H1 (cell line): ENCODE measurements at regions not wholly inside any gene's neighbourhood (a gene's known extent, or its start where the extent isn't known, plus 50 kb on each side); places are given as distances from the start of the nearest gene placed in this dataset.

Experiments used
- CTCF ChIA-PET: fragments of 300-600 bp; sonication (Branson Sonifier 250); formaldehyde crosslinking; loops from one replicate; lab custom pipeline; 2021; ENCODE audit not compliant: partially characterized antibody; lab: Charles Lee
- POLR2A ChIA-PET: fragments of 300-600 bp; sonication (Branson Sonifier 250); formaldehyde crosslinking; loops from one replicate; lab custom pipeline; 2021; ENCODE audit warnings: inconsistent platforms; ENCODE audit not compliant: partially characterized antibody; lab: Charles Lee
- DNase-seq, 2 experiments: peaks; one replicate each; pipeline versions ENCODE4 v3.0.0 to v3.0.0-alpha.2; 2010 to 2022; ENCODE audit warnings: low spot score in 2 of 2, low read depth in 1 of 2, mixed read lengths in 1 of 2
- FAIRE-seq: peaks from 2 replicates; lab custom pipeline; 2011; peaks lifted over from hg19 to GRCh38; lab: Jason Lieb, UNC
- H2AFZ ChIP-seq: 2 replicates; pipeline ENCODE4 v1.8.1; 2012; ENCODE audit warnings: low read length, inconsistent platforms
- H2AK5ac ChIP-seq: 2 replicates; pipeline ENCODE4 v1.6.1; 2013; ENCODE audit warnings: low read depth, low read length
- H2BK120ac ChIP-seq: replicated peaks from 2 replicates; pipeline ENCODE3; 2013; ENCODE audit warnings: low read depth, low read length, inconsistent platforms
- H2BK12ac ChIP-seq: 2 replicates; pipeline ENCODE4 v1.6.1; 2013; ENCODE audit warnings: low read depth, low read length
- H2BK15ac ChIP-seq: 2 replicates; pipeline ENCODE4 v1.6.1; 2013; ENCODE audit warnings: low read length
- H2BK20ac ChIP-seq: 2 replicates; pipeline ENCODE4 v1.6.1; 2013; ENCODE audit warnings: low read length
- H2BK5ac ChIP-seq: 2 replicates; pipeline ENCODE4 v1.6.1; 2013; ENCODE audit warnings: low read depth, low read length
- H3K14ac ChIP-seq: 2 replicates; pipeline ENCODE4 v1.6.1; 2013; ENCODE audit warnings: inconsistent platforms; ENCODE audit not compliant: insufficient read length
- H3K18ac ChIP-seq: 2 replicates; pipeline ENCODE4 v1.6.1; 2013; ENCODE audit warnings: low read length; ENCODE audit errors: extremely low read depth
- H3K23ac ChIP-seq: 2 replicates; pipeline ENCODE4 v1.6.1; 2013; ENCODE audit warnings: inconsistent platforms; ENCODE audit not compliant: insufficient read length
- H3K23me2 ChIP-seq: 2 replicates; pipeline ENCODE4 v1.6.1; 2013; ENCODE audit warnings: low read depth, low read length
- H3K27ac ChIP-seq: 2 replicates; pipeline ENCODE4 v1.6.1; 2011; ENCODE audit warnings: low read depth, low read length, inconsistent platforms
- H3K27me3 ChIP-seq, 4 experiments: replicated peaks in 1 of 4; 1 replicate in 1 of 4; 2 replicates in 3 of 4; pipeline versions ENCODE4 v1.6.1 to v1.8.1; 2011 to 2013; ENCODE audit warnings: low read length in 3 of 4, mild to moderate bottlenecking in 3 of 4, inconsistent platforms in 2 of 4, mixed read lengths in 2 of 4, moderate library complexity in 1 of 4; ENCODE audit not compliant: control insufficient read depth in 3 of 4, insufficient read depth in 3 of 4; ENCODE audit errors: extremely low read depth in 1 of 4
- H3K36me3 ChIP-seq, 4 experiments: 2 replicates each; pipeline versions ENCODE4 v1.6.1 to v1.8.1; 2011 to 2013; ENCODE audit warnings: mild to moderate bottlenecking in 4 of 4, low read length in 3 of 4, moderate library complexity in 2 of 4, control low read depth in 1 of 4, inconsistent platforms in 1 of 4; ENCODE audit not compliant: insufficient read depth in 4 of 4, control insufficient read depth in 2 of 4
- H3K4ac ChIP-seq: replicated peaks from 2 replicates; pipeline ENCODE3; 2013; ENCODE audit warnings: low read length, low read depth, mixed read lengths, inconsistent platforms; ENCODE audit not compliant: insufficient read length
- H3K4me1 ChIP-seq, 4 experiments: replicated peaks in 1 of 4; 1 replicate in 1 of 4; 2 replicates in 3 of 4; pipeline versions ENCODE4 v1.6.1 to v1.8.1; 2011 to 2013; ENCODE audit warnings: low read length in 3 of 4, inconsistent platforms in 2 of 4, mixed read lengths in 1 of 4; ENCODE audit not compliant: insufficient read depth in 4 of 4, control insufficient read depth in 3 of 4
- H3K4me2 ChIP-seq, 2 experiments: 2 replicates each; pipeline versions ENCODE4 v1.6.1 to v1.8.1; 2011 to 2013; ENCODE audit warnings: low read depth in 2 of 2, low read length in 2 of 2, control low read depth in 1 of 2, inconsistent platforms in 1 of 2, mild to moderate bottlenecking in 1 of 2; ENCODE audit not compliant: insufficient read depth in 1 of 2
- H3K4me3 ChIP-seq, 4 experiments: fragments of 200-600, 300-600 bp in 1 of 4; sonication (generic), shearing (Covaris generic), sonication (Bioruptor Twin) in 1 of 4; 2 replicates each; pipeline versions ENCODE4 v1.5.1 to v1.8.1; 2011 to 2016; ENCODE audit warnings: low read length in 4 of 4, low read depth in 3 of 4, control low read depth in 2 of 4, inconsistent platforms in 2 of 4, mild to moderate bottlenecking in 2 of 4, mixed read lengths in 1 of 4, moderate library complexity in 1 of 4; ENCODE audit not compliant: insufficient read depth in 2 of 4; ENCODE audit errors: extremely low read depth in 1 of 4
- H3K56ac ChIP-seq: replicated peaks from 2 replicates; pipeline ENCODE3; 2013; ENCODE audit warnings: low read depth, mild to moderate bottlenecking, mixed read lengths, low read length, inconsistent platforms; ENCODE audit not compliant: insufficient read length
- H3K79me1 ChIP-seq: 2 replicates; pipeline ENCODE4 v1.6.1; 2013; ENCODE audit warnings: low read depth, low read length, control low read depth
- H3K79me2 ChIP-seq, 2 experiments: 2 replicates each; pipeline versions ENCODE4 v1.6.1 to v1.8.1; 2012 to 2013; ENCODE audit warnings: low read length in 2 of 2, mild to moderate bottlenecking in 2 of 2, inconsistent platforms in 1 of 2; ENCODE audit not compliant: insufficient read depth in 2 of 2, control insufficient read depth in 1 of 2
- H3K9ac ChIP-seq, 4 experiments: replicated peaks in 1 of 4; 1 replicate in 1 of 4; 2 replicates in 3 of 4; pipeline versions ENCODE4 v1.6.1 to v1.8.1; 2011 to 2013; ENCODE audit warnings: low read depth in 3 of 4, low read length in 3 of 4, control low read depth in 2 of 4, mild to moderate bottlenecking in 2 of 4, moderate library complexity in 2 of 4, inconsistent platforms in 1 of 4; ENCODE audit errors: extremely low read depth in 1 of 4
- H3K9me3 ChIP-seq, 2 experiments: 2 replicates each; pipeline versions ENCODE4 v1.6.1 to v1.8.1; 2012 to 2013; ENCODE audit warnings: mild to moderate bottlenecking in 2 of 2, moderate library complexity in 2 of 2, control low read depth in 1 of 2, inconsistent platforms in 1 of 2, low read depth in 1 of 2, low read length in 1 of 2, mixed read lengths in 1 of 2; ENCODE audit not compliant: insufficient read depth in 2 of 2
- H4K20me1 ChIP-seq, 2 experiments: replicated peaks in 1 of 2; 2 replicates each; pipeline versions ENCODE3 to v1.8.1; 2011 to 2013; ENCODE audit warnings: inconsistent platforms in 2 of 2, low read length in 2 of 2, mild to moderate bottlenecking in 1 of 2; ENCODE audit not compliant: insufficient read depth in 2 of 2, control insufficient read depth in 1 of 2
- H4K5ac ChIP-seq: 2 replicates; pipeline ENCODE4 v1.6.1; 2013; ENCODE audit warnings: low read length, low read depth, mixed read lengths, inconsistent platforms; ENCODE audit not compliant: insufficient read length
- H4K8ac ChIP-seq: 2 replicates; pipeline ENCODE4 v1.8.0; 2013; ENCODE audit warnings: mild to moderate bottlenecking, moderate library complexity, low read length, inconsistent platforms; ENCODE audit not compliant: insufficient read depth; ENCODE audit errors: extremely low read depth
- H4K91ac ChIP-seq: replicated peaks from 2 replicates; pipeline ENCODE3; 2013; ENCODE audit warnings: low read length, mixed read lengths, inconsistent platforms; ENCODE audit not compliant: insufficient read length
- GABPA ChIP-seq: IDR thresholded peaks from 2 replicates; pipeline ENCODE4 v1.6.1; 2011; ENCODE audit warnings: mild to moderate bottlenecking, low read length, moderate library complexity, borderline replicate concordance; ENCODE audit not compliant: insufficient read depth
- NRF1 ChIP-seq: IDR thresholded peaks from 2 replicates; pipeline ENCODE4 v1.6.1; 2011; ENCODE audit warnings: mild to moderate bottlenecking, low read depth, low read length, improper control_type of control experiment
- SAP30 ChIP-seq: fragments of 300-600 bp; sonication (generic); IDR thresholded peaks from 2 replicates; pipeline ENCODE4 v1.7.1; 2012; ENCODE audit warnings: low read length, moderate library complexity, mild to moderate bottlenecking, inconsistent platforms; ENCODE audit not compliant: insufficient read depth, insufficient replicate concordance
- SIN3A ChIP-seq, 2 experiments: IDR thresholded peaks in 1 of 2; conservative IDR thresholded peaks in 1 of 2; 2 replicates each; pipeline ENCODE4 v1.6.1; 2011 to 2012; ENCODE audit warnings: low read length in 2 of 2, improper control_type of control experiment in 1 of 2, low read depth in 1 of 2, mild to moderate bottlenecking in 1 of 2
- SP4 ChIP-seq: IDR thresholded peaks from 2 replicates; pipeline ENCODE4 v1.6.1; 2012; ENCODE audit warnings: low read length, inconsistent platforms
- TAF1 ChIP-seq: IDR thresholded peaks from 2 replicates; pipeline ENCODE4 v1.6.1; 2011; ENCODE audit warnings: mild to moderate bottlenecking, low read depth, low read length
- TCF12 ChIP-seq: IDR thresholded peaks from 2 replicates; pipeline ENCODE4 v1.6.1; 2011; ENCODE audit warnings: low read depth, mild to moderate bottlenecking, low read length
- TEAD4 ChIP-seq: IDR thresholded peaks from 2 replicates; pipeline ENCODE4 v1.6.1; 2012; ENCODE audit warnings: low read depth, low read length, inconsistent platforms, mixed read lengths
- YY1 ChIP-seq: IDR thresholded peaks from 2 replicates; pipeline ENCODE4 v1.6.1; 2011; ENCODE audit warnings: low read depth, mild to moderate bottlenecking, low read length
- WGBS, 2 experiments: shearing (Covaris generic) in 1 of 2; methylation state at CpG; one replicate each; pipeline versions ENCODE4 v1.1.6 to v1.1.7; 2013 to 2015; ENCODE audit warnings: low lambda C conversion rate in 2 of 2, mixed read lengths in 2 of 2, inconsistent platforms in 1 of 2, low coverage in 1 of 2, missing lambda C conversion rate in 1 of 2; ENCODE audit not compliant: insufficient replicate concordance in 2 of 2, insufficient coverage in 1 of 2, insufficient read length in 1 of 2; ENCODE audit errors: extremely low coverage in 1 of 2, missing lambda C conversion rate in 1 of 2; 5-methylcytosine and 5-hydroxymethylcytosine counted together

DNA sequence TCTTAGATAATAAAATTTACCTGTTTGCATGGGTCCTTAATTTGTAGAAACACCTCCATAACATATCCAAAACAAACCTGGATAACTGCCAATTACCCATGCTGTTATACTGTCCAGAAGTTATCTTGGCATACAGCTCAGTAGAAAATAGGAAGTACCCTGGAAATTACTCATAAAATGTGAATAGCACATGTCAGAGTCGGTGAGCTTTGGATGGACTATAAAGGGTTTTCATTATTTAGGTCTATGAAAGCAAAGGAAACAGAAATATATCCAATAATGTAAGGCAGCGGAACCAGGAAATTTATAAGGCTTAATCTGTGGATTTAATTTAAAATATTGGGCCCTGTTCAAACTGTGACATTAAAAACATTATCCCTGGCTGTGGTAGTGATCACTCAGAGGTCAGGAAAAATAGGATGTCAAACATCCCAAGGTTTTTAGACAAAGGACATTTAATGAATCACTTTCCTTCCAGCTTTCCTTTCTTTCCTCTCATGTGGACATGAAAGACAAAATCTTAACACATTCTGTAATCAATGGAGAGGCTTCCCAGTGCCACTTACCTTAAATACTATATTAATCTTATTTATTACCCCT lies 459.0 kb upstream of the DPH6 start:
- POLR2A ChIA-PET: no interaction called here
- no peak for FAIRE-seq
- 92% methylated on average over 2 of the region's 2 CpGs; no CpG with 5 or more reads in 1 of the 2 experiments for WGBS, 2 experiments

More for the DNA sequence above, 459.0 kb upstream of the DPH6 start:
- H2BK12ac ChIP-seq: no peak overlapping the region
- H3K56ac ChIP-seq: no peak overlapping the region
- H2BK20ac ChIP-seq: no peak overlapping the region
- H3K4me3 ChIP-seq: no peak overlapping the region
- no peaks in the 10 kb centered on the region for H3K4me1 ChIP-seq
- no peak overlapping the region for H4K91ac ChIP-seq
- no peak overlapping the region for H3K4me2 ChIP-seq
- H3K9me3 ChIP-seq: peaks cover 5 to 6% of the 10 kb centered on the region in 2 experiments; a peak in 2 of 4 replicates
- no peak overlapping the region for H2AFZ ChIP-seq
- H2BK15ac ChIP-seq: no peak overlapping the region
- no peak overlapping the region for H3K9ac ChIP-seq
- H3K79me1 ChIP-seq: no peaks in the 10 kb centered on the region
- H2AK5ac ChIP-seq: no peak overlapping the region
- H4K8ac ChIP-seq: no peak overlapping the region
- H3K23ac ChIP-seq: no peak overlapping the region
- CTCF ChIA-PET: interaction anchor here (0.7 to 1.1 kb wide), 2 partner anchors 11 to 19 kb away, joined by 3 read pairs; no protein-coding TSS in a partner anchor
- no peak overlapping the region for H3K4ac ChIP-seq
- no peak overlapping the region for H3K27ac ChIP-seq
- H3K79me2 ChIP-seq: no peaks in the 10 kb centered on the region
- no peak for DNase-seq
- H3K23me2 ChIP-seq: no peaks in the 10 kb centered on the region
- no peaks in the 10 kb centered on the region for H3K27me3 ChIP-seq
- TF ChIP-seq SIN3A (conservative IDR thresholded peaks at IDR 0.05 in 1 of 2, IDR thresholded peaks at IDR 0.05 in 1 of 2; ENCODE audit: low read depth in 1 of 2, low read length in 2 of 2) (no peak), TCF12 (no peak), SAP30 (no peak), SP4 (no peak), TEAD4 (no peak), NRF1 (no peak), GABPA (no peak), YY1 (no peak), TAF1 (no peak)
- H4K5ac ChIP-seq: no peak overlapping the region
- H4K20me1 ChIP-seq: no peaks in the 10 kb centered on the region
- H3K36me3 ChIP-seq: no peaks in the 10 kb centered on the region
- no peak overlapping the region for H2BK5ac ChIP-seq
- no peak overlapping the region for H3K18ac ChIP-seq
- H2BK120ac ChIP-seq: no peak overlapping the region
- H3K14ac ChIP-seq: no peak overlapping the region
